Panc1 (cell line): ENCODE measurements at regions not wholly inside any gene's neighbourhood (a gene's known extent, or its start where the extent isn't known, plus 50 kb on each side); places are given as distances from the start of the nearest gene placed in this dataset.

Experiments used
- ATAC-seq: fragments of 200-7000 bp; cut with Tn5 transposase; 2 replicates; pipeline ENCODE4 v1.9.1; 2020; ENCODE audit warnings: mild to moderate bottlenecking, moderate library complexity
- BruUV-seq: library from RNA; stranded (reverse); fragments of 400-500 nt; replicated peaks from 2 replicates; lab custom pipeline; 2021; lab: Mats Ljungman, UMichigan
- CTCF ChIA-PET: fragments of 300-600 bp; sonication (Branson Sonifier 250); formaldehyde crosslinking; loops from one replicate; lab custom pipeline; 2022; ENCODE audit warnings: antibody characterized with exemption; lab: Charles Lee
- POLR2A ChIA-PET: fragments of 300-600 bp; sonication (Branson Sonifier 250); formaldehyde crosslinking; loops from one replicate; lab custom pipeline; 2022; ENCODE audit warnings: antibody characterized with exemption; lab: Charles Lee
- DNase-seq: peaks from one replicate; pipeline ENCODE4 v3.0.0-alpha.2; 2010; ENCODE audit warnings: low read depth, low spot score
- H3K27ac ChIP-seq: 2 replicates; pipeline ENCODE4 v1.5.1; 2011; ENCODE audit warnings: mild to moderate bottlenecking, low read length, inconsistent platforms
- H3K27me3 ChIP-seq: fragments of 200-500 bp; sonication (Bioruptor generic); 2 replicates; pipeline ENCODE4 v1.6.0; 2014; ENCODE audit warnings: low read length, inconsistent platforms; ENCODE audit not compliant: control insufficient read depth, insufficient read depth
- H3K36me3 ChIP-seq: fragments of 200-500 bp; sonication (Bioruptor generic); 2 replicates; pipeline ENCODE4 v1.5.1; 2014; ENCODE audit warnings: inconsistent platforms, mild to moderate bottlenecking, low read length, moderate library complexity; ENCODE audit not compliant: control insufficient read depth, insufficient read depth
- H3K4me1 ChIP-seq: 2 replicates; pipeline ENCODE4 v1.5.1; 2011; ENCODE audit warnings: inconsistent platforms, mild to moderate bottlenecking, low read length, moderate library complexity; ENCODE audit not compliant: control insufficient read depth, insufficient read depth
- H3K4me3 ChIP-seq, 2 experiments: 2 replicates each; pipeline ENCODE4 v1.5.1; 2011 to 2012; ENCODE audit warnings: low read depth in 2 of 2, low read length in 2 of 2, mild to moderate bottlenecking in 2 of 2, inconsistent platforms in 1 of 2, moderate library complexity in 1 of 2
- H3K9me3 ChIP-seq: fragments of 200-500 bp; sonication (Bioruptor generic); 2 replicates; pipeline ENCODE4 v1.5.1; 2014; ENCODE audit warnings: low read depth, mild to moderate bottlenecking, inconsistent platforms, low read length, moderate library complexity; ENCODE audit not compliant: control insufficient read depth, insufficient read depth
- POLR2AphosphoS5 ChIP-seq: IDR thresholded peaks from 2 replicates; pipeline ENCODE4 v1.6.1; 2012; ENCODE audit warnings: mild to moderate bottlenecking, low read depth, low read length, moderate library complexity
- REST ChIP-seq, 2 experiments: IDR thresholded peaks; 2 replicates each; pipeline ENCODE4 v1.6.1; 2011 to 2012; ENCODE audit warnings: low read depth in 2 of 2, control low read depth in 1 of 2, low read length in 1 of 2, mild to moderate bottlenecking in 1 of 2, moderate library complexity in 1 of 2; ENCODE audit not compliant: insufficient read depth in 1 of 2
- SIN3A ChIP-seq: IDR thresholded peaks from 2 replicates; pipeline ENCODE4 v1.6.1; 2012; ENCODE audit warnings: low read depth, mild to moderate bottlenecking, low read length, moderate library complexity, borderline replicate concordance; ENCODE audit not compliant: insufficient read depth
- TCF7L2 ChIP-seq: IDR thresholded peaks from 2 replicates; pipeline ENCODE4 v1.6.1; 2011; ENCODE audit warnings: mild to moderate bottlenecking, low read depth, low read length, inconsistent platforms
- in situ Hi-C: cut with HindIII; loops from 2 replicates; pipeline ENCODE4 v1.10.0; 2016; ENCODE audit warnings: low sequenced_read_pairs, low pct_unique_long_range_greater_than_20kb
- intact Hi-C: fragments of 100-400 bp; cut with micrococcal nuclease; formaldehyde crosslinking; loops from one replicate; pipeline ENCODE4 v1.10.0; 2022; ENCODE audit not compliant: unreplicated experiment
- TF ChIP-seq, protein P1 (sequence below): fragments of 450-650 bp; IDR thresholded peaks from 2 replicates; pipeline ENCODE4 v1.5.1; 2017; ENCODE audit warnings: mild to moderate bottlenecking

DNA sequence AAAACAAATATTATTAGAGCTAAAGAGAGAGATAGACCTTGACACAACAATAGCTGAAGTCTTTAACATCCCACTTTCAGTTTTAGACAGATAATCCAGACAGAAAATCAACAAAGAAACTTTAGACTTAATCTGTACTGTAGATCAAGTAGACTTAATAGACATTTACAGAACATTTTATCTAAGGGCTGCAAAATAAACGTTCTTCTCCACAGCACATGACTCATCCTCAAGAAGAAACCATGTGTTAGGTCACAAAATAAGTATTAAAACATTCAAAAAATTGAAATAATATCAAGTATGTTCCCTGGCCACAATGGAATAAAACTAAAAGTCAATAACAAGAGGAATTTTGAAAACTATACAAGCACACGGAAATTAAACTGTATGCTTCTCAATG lies 1510.3 kb upstream of the PCDH10 start:
- H3K9me3 ChIP-seq = no peaks in the 10 kb centered on the region
- ChIA-PET CTCF (no interaction called here), POLR2A (no interaction called here)
- intact Hi-C loops (no loop called here), in situ Hi-C loops (no loop called here)
- no peaks in the 10 kb centered on the region for H3K4me1 ChIP-seq
- ATAC-seq (no peak), DNase-seq (no peak)
- no peaks in the 10 kb centered on the region for H3K36me3 ChIP-seq
- TF ChIP-seq, protein P1, sequence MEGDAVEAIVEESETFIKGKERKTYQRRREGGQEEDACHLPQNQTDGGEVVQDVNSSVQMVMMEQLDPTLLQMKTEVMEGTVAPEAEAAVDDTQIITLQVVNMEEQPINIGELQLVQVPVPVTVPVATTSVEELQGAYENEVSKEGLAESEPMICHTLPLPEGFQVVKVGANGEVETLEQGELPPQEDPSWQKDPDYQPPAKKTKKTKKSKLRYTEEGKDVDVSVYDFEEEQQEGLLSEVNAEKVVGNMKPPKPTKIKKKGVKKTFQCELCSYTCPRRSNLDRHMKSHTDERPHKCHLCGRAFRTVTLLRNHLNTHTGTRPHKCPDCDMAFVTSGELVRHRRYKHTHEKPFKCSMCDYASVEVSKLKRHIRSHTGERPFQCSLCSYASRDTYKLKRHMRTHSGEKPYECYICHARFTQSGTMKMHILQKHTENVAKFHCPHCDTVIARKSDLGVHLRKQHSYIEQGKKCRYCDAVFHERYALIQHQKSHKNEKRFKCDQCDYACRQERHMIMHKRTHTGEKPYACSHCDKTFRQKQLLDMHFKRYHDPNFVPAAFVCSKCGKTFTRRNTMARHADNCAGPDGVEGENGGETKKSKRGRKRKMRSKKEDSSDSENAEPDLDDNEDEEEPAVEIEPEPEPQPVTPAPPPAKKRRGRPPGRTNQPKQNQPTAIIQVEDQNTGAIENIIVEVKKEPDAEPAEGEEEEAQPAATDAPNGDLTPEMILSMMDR = no peak
- TF ChIP-seq POLR2AphosphoS5 (no peak), TCF7L2 (no peak), SIN3A (no peak), REST (IDR thresholded peaks at IDR 0.05; ENCODE audit: insufficient read depth in 1 of 2, low read depth in 2 of 2, low read length in 1 of 2) (no peak)
- no peak overlapping the region for H3K27ac ChIP-seq
- H3K27me3 ChIP-seq = no peaks in the 10 kb centered on the region
- H3K4me3 ChIP-seq = no peak overlapping the region
- BruUV-seq = no TSS peak

DNA sequence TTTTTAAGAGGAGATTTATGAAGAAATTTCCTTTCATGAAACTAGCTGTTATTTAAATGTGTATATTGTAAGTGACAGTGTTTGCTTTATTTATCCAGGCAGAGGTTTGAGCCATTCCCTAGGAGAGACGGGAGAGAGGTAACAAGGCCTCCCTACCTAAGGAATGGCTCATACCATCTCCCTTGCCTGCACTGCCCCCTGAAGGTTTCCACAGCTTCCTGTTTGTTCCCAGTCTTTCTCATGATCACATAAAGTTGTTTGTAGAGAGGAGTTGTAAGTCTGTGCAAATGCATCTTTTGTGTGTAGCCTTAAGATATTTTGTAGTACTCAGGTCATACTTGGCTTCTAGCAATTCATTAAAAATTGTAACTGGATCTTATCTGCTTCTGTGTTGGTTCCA lies 1504.5 kb upstream of the PCDH10 start:
- TF ChIP-seq, protein P1 = peak; percentile 18; the same call in 1 of the 2 replicates
- no peak for TF ChIP-seq REST (IDR thresholded peaks at IDR 0.05; ENCODE audit: insufficient read depth in 1 of 2, low read depth in 2 of 2, low read length in 1 of 2)
- Histone ChIP-seq H3K9me3 (no peaks in the 10 kb centered on the region), H3K27ac (no peak overlapping the region), H3K4me1 (no peaks in the 10 kb centered on the region), H3K36me3 (no peaks in the 10 kb centered on the region), H3K27me3 (no peaks in the 10 kb centered on the region), H3K4me3 (no peak overlapping the region)
- CTCF ChIA-PET = no interaction called here
- BruUV-seq = no TSS peak
- ATAC-seq (no peak), DNase-seq (no peak)
- in situ Hi-C loops (no loop called here), intact Hi-C loops (no loop called here)
- POLR2A ChIA-PET = no interaction called here
